ENCODE measurements at regions not wholly inside any gene's neighbourhood (a gene's known extent, or its start where the extent isn't known, plus 50 kb on each side); places are given as distances from the start of the nearest gene placed in this dataset.

DNA sequence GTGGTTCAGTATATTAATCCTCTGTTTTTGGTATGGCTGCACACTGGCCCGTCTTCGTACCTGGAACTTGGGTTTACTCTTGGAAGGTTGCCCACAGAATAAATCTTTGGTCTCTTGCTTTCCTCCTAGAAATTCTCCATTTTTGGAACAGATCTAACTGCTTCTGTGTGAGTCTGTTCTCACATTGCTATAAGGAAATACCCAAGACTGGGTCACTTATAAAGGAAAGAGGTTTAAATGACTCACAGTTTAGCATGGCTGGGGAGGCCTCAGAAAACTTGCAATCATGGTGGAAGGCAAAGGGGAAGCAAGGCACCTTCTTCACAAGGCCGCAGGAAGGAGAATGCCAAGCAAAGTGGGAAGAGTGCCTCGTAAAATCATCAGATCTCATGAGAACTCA is 407.8 kb upstream of the PDE3A start:
- Histone ChIP-seq H3K9ac (ENCODE audit: insufficient read depth in 1 of 2, low read depth in 2 of 2, low read length in 2 of 2) (no peak overlapping the region), H4K20me1 (replicated peaks; ENCODE audit: control insufficient read depth, insufficient read depth, low read length) (no peaks in the 10 kb centered on the region), H3K9me3 (replicated peaks; ENCODE audit: control insufficient read depth, insufficient read depth, low read depth, low read length) (no peaks in the 10 kb centered on the region), H3K4me1 (replicated peaks in 1 of 2; ENCODE audit: control insufficient read depth in 2 of 2, insufficient read depth in 2 of 2, low read length in 2 of 2) (no peaks in the 10 kb centered on the region), H3K4me3 (no peak overlapping the region), H3K27ac (ENCODE audit: extremely low read depth, low read depth, low read length) (no peak overlapping the region), H3K9me1 (ENCODE audit: control insufficient read depth, insufficient read depth, low read length) (no peaks in the 10 kb centered on the region), H3K4me2 (ENCODE audit: insufficient read depth, low read length) (no peak overlapping the region), H3K36me3 (ENCODE audit: control insufficient read depth, insufficient read depth, low read length) (no peaks in the 10 kb centered on the region), H2AFZ (ENCODE audit: low read depth, low read length) (no peak overlapping the region), H3K79me2 (ENCODE audit: control insufficient read depth, insufficient read depth, low read length) (no peaks in the 10 kb centered on the region), H3K27me3 (ENCODE audit: control insufficient read depth in 2 of 2, insufficient read depth in 2 of 2, low read length in 2 of 2) (no peaks in the 10 kb centered on the region)
- no TSS peak for BruUV-seq (replicated peaks)
- ATAC-seq (no peak), FAIRE-seq (no peak), DNase-seq (ENCODE audit: extremely low read depth in 1 of 4, low spot score in 3 of 4) (no peak)
- TF ChIP-seq SMAD2 (IDR thresholded peaks at IDR 0.05; ENCODE audit: low read depth, low read length) (no peak), KDM5B (IDR thresholded peaks at IDR 0.05; ENCODE audit: insufficient replicate concordance, low read depth, low read length) (no peak), KLF16 (IDR thresholded peaks at IDR 0.05) (no peak), ETV5 (CRISPR knock-in tag; IDR thresholded peaks at IDR 0.05; ENCODE audit: low read depth) (no peak), SRF (CRISPR knock-in tag; IDR thresholded peaks at IDR 0.05) (no peak), FOXJ2 (tag; IDR thresholded peaks at IDR 0.05) (no peak), MBD1 (CRISPR knock-in tag; IDR thresholded peaks at IDR 0.05) (no peak)
- TF ChIP-seq, protein P1, sequence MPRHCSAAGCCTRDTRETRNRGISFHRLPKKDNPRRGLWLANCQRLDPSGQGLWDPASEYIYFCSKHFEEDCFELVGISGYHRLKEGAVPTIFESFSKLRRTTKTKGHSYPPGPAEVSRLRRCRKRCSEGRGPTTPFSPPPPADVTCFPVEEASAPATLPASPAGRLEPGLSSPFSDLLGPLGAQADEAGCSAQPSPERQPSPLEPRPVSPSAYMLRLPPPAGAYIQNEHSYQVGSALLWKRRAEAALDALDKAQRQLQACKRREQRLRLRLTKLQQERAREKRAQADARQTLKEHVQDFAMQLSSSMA (CRISPR knock-in tag; IDR thresholded peaks at IDR 0.05), result no peak
- TF ChIP-seq, protein P2, sequence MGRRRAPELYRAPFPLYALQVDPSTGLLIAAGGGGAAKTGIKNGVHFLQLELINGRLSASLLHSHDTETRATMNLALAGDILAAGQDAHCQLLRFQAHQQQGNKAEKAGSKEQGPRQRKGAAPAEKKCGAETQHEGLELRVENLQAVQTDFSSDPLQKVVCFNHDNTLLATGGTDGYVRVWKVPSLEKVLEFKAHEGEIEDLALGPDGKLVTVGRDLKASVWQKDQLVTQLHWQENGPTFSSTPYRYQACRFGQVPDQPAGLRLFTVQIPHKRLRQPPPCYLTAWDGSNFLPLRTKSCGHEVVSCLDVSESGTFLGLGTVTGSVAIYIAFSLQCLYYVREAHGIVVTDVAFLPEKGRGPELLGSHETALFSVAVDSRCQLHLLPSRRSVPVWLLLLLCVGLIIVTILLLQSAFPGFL (CRISPR knock-in tag; IDR thresholded peaks at IDR 0.05), result no peak
- TF ChIP-seq, protein P3, sequence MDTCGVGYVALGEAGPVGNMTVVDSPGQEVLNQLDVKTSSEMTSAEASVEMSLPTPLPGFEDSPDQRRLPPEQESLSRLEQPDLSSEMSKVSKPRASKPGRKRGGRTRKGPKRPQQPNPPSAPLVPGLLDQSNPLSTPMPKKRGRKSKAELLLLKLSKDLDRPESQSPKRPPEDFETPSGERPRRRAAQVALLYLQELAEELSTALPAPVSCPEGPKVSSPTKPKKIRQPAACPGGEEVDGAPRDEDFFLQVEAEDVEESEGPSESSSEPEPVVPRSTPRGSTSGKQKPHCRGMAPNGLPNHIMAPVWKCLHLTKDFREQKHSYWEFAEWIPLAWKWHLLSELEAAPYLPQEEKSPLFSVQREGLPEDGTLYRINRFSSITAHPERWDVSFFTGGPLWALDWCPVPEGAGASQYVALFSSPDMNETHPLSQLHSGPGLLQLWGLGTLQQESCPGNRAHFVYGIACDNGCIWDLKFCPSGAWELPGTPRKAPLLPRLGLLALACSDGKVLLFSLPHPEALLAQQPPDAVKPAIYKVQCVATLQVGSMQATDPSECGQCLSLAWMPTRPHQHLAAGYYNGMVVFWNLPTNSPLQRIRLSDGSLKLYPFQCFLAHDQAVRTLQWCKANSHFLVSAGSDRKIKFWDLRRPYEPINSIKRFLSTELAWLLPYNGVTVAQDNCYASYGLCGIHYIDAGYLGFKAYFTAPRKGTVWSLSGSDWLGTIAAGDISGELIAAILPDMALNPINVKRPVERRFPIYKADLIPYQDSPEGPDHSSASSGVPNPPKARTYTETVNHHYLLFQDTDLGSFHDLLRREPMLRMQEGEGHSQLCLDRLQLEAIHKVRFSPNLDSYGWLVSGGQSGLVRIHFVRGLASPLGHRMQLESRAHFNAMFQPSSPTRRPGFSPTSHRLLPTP (IDR thresholded peaks at IDR 0.05; ENCODE audit: borderline replicate concordance, extremely low read depth, insufficient read length), result no peak
- TF ChIP-seq, protein P4, sequence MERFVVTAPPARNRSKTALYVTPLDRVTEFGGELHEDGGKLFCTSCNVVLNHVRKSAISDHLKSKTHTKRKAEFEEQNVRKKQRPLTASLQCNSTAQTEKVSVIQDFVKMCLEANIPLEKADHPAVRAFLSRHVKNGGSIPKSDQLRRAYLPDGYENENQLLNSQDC (CRISPR knock-in tag; IDR thresholded peaks at IDR 0.05), result no peak
- POLR2A ChIA-PET, result no interaction called here
- intact Hi-C loops (cut with micrococcal nuclease) (no loop called here), in situ Hi-C loops (cut with MboI) (no loop called here)
- 0% methylated on average over 4 of the region's 4 CpGs for WGBS (ENCODE audit: insufficient coverage, low coverage, missing lambda C conversion rate)
- CTCF ChIA-PET (ENCODE audit: low intra/inter-chr PET ratio), result no interaction called here

Data from K562 (cell line).